ENCODE measurements at regions not wholly inside any gene's neighbourhood (a gene's known extent, or its start where the extent isn't known, plus 50 kb on each side); places are given as distances from the start of the nearest gene placed in this dataset.

GRCh38 chr1:98333936-98334335 is 327.6 kb upstream of the SNX7 start:
- H3K9me3 ChIP-seq (ENCODE audit: control insufficient read depth, low read length), result no peaks in the 10 kb centered on the region
- H3K4ac ChIP-seq (ENCODE audit: low read depth in 1 of 2, low read length in 2 of 2), result no peak overlapping the region
- H4K91ac ChIP-seq (ENCODE audit: low read length), result no peak overlapping the region
- no peak overlapping the region for H2BK12ac ChIP-seq (ENCODE audit: low read length in 2 of 2)
- H2BK15ac ChIP-seq (ENCODE audit: low read depth, poor library complexity, severe bottlenecking), result peak overlapping the region; percentile 19
- no peak overlapping the region for H3K9ac ChIP-seq (ENCODE audit: low read length)
- H3K27me3 ChIP-seq (ENCODE audit: control insufficient read depth in 1 of 2, insufficient read depth in 1 of 2, low read length in 2 of 2), result no peaks in the 10 kb centered on the region
- WGBS, result 100% methylated on average over 1 of the region's 3 CpGs
- no peak overlapping the region for H2AK5ac ChIP-seq (ENCODE audit: low read length, severe bottlenecking)
- H3K23ac ChIP-seq (ENCODE audit: low read length in 2 of 2), result no peak overlapping the region
- no peak overlapping the region for H3K18ac ChIP-seq (ENCODE audit: low read depth in 1 of 2, low read length in 2 of 2)
- no peak overlapping the region for H4K8ac ChIP-seq (ENCODE audit: low read length)
- H3K14ac ChIP-seq (ENCODE audit: low read length in 2 of 2), result no peak overlapping the region
- H2AFZ ChIP-seq (ENCODE audit: low read depth, low read length), result no peak overlapping the region
- no peak overlapping the region for H3K4me3 ChIP-seq (ENCODE audit: insufficient read depth in 1 of 2, low read depth in 1 of 2, low read length in 2 of 2)
- H3K4me1 ChIP-seq (ENCODE audit: control insufficient read depth, insufficient read depth, low read depth, low read length), result no peaks in the 10 kb centered on the region
- H3K27ac ChIP-seq (ENCODE audit: low read length, poor library complexity, severe bottlenecking), result no peak overlapping the region
- H2BK120ac ChIP-seq (ENCODE audit: low read depth, low read length), result no peak overlapping the region
- H3K4me2 ChIP-seq (ENCODE audit: low read length, poor library complexity, severe bottlenecking), result no peak overlapping the region
- H3K79me1 ChIP-seq (replicated peaks; ENCODE audit: low read length, poor library complexity, severe bottlenecking), result no peaks in the 10 kb centered on the region
- H3K36me3 ChIP-seq (ENCODE audit: control insufficient read depth in 1 of 2, insufficient read depth in 2 of 2, low read depth in 1 of 2, low read length in 2 of 2), result no peaks in the 10 kb centered on the region
- DNase-seq, result no peak
- no peak overlapping the region for H2BK5ac ChIP-seq (ENCODE audit: low read depth, low read length, poor library complexity, severe bottlenecking)

DNA sequence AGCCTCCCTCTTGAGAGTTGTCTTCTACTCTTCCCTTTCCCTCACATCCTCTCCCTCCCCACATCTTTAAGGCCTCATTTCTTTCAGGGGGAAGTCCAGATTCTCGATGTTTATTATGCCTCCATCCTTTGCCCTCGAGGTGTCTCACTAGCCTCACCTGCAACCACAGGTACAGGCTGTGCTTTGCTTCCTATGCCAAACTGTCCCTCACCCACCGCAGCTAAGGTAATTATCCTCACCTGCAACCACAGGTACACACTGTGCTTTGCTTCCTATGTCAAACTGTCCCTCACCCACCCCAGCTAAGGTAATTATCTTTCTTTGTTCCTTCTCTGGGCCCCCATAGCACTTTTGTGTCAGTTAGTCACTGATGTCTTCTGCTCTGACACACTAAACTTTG is 328.1 kb upstream of the SNX7 start:
- Histone ChIP-seq H3K9me3 (ENCODE audit: control insufficient read depth, low read length) (no peaks in the 10 kb centered on the region), H3K23ac (ENCODE audit: low read length in 2 of 2) (no peak overlapping the region), H3K18ac (ENCODE audit: low read depth in 1 of 2, low read length in 2 of 2) (no peak overlapping the region), H2AK5ac (ENCODE audit: low read length, severe bottlenecking) (no peak overlapping the region), H4K91ac (ENCODE audit: low read length) (peak overlapping the region; percentile 36), H3K27me3 (ENCODE audit: control insufficient read depth in 1 of 2, insufficient read depth in 1 of 2, low read length in 2 of 2) (no peaks in the 10 kb centered on the region), H2AFZ (ENCODE audit: low read depth, low read length) (no peak overlapping the region), H3K79me1 (replicated peaks; ENCODE audit: low read length, poor library complexity, severe bottlenecking) (no peaks in the 10 kb centered on the region), H3K4me2 (ENCODE audit: low read length, poor library complexity, severe bottlenecking) (no peak overlapping the region), H3K4ac (ENCODE audit: low read depth in 1 of 2, low read length in 2 of 2) (no peak overlapping the region), H3K27ac (ENCODE audit: low read length, poor library complexity, severe bottlenecking) (no peak overlapping the region), H3K14ac (ENCODE audit: low read length in 2 of 2) (no peak overlapping the region), H2BK5ac (ENCODE audit: low read depth, low read length, poor library complexity, severe bottlenecking) (no peak overlapping the region), H2BK120ac (ENCODE audit: low read depth, low read length) (no peak overlapping the region), H3K36me3 (ENCODE audit: control insufficient read depth in 1 of 2, insufficient read depth in 2 of 2, low read depth in 1 of 2, low read length in 2 of 2) (no peaks in the 10 kb centered on the region), H2BK12ac (ENCODE audit: low read length in 2 of 2) (peak overlapping the region in 1 of 2 experiments; percentile 41), H3K4me3 (ENCODE audit: insufficient read depth in 1 of 2, low read depth in 1 of 2, low read length in 2 of 2) (no peak overlapping the region), H3K9ac (ENCODE audit: low read length) (no peak overlapping the region), H3K4me1 (ENCODE audit: control insufficient read depth, insufficient read depth, low read depth, low read length) (no peaks in the 10 kb centered on the region), H4K8ac (ENCODE audit: low read length) (no peak overlapping the region), H2BK15ac (ENCODE audit: low read depth, poor library complexity, severe bottlenecking) (no peak overlapping the region)
- WGBS, result 98% methylated on average over 3 of the region's 3 CpGs
- DNase-seq, result no peak

- Histone ChIP-seq H2BK5ac (ENCODE audit: low read depth, low read length, poor library complexity, severe bottlenecking) (no peak overlapping the region), H2BK15ac (ENCODE audit: low read depth, poor library complexity, severe bottlenecking) (no peak overlapping the region), H3K79me1 (replicated peaks; ENCODE audit: low read length, poor library complexity, severe bottlenecking) (no peaks in the 10 kb centered on the region), H3K14ac (ENCODE audit: low read length in 2 of 2) (no peak overlapping the region), H3K9ac (ENCODE audit: low read length) (peak overlapping the region; percentile 36), H3K23ac (ENCODE audit: low read length in 2 of 2) (no peak overlapping the region), H3K18ac (ENCODE audit: low read depth in 1 of 2, low read length in 2 of 2) (no peak overlapping the region), H4K8ac (ENCODE audit: low read length) (no peak overlapping the region), H3K27ac (ENCODE audit: low read length, poor library complexity, severe bottlenecking) (no peak overlapping the region), H3K4me3 (ENCODE audit: insufficient read depth in 1 of 2, low read depth in 1 of 2, low read length in 2 of 2) (no peak overlapping the region), H3K4me1 (ENCODE audit: control insufficient read depth, insufficient read depth, low read depth, low read length) (peaks cover 3% of the 10 kb centered on the region), H2BK120ac (ENCODE audit: low read depth, low read length) (no peak overlapping the region), H3K9me3 (ENCODE audit: control insufficient read depth, low read length) (no peaks in the 10 kb centered on the region), H2AK5ac (ENCODE audit: low read length, severe bottlenecking) (peak overlapping the region; percentile 67), H2AFZ (ENCODE audit: low read depth, low read length) (no peak overlapping the region), H3K36me3 (ENCODE audit: control insufficient read depth in 1 of 2, insufficient read depth in 2 of 2, low read depth in 1 of 2, low read length in 2 of 2) (no peaks in the 10 kb centered on the region), H3K4me2 (ENCODE audit: low read length, poor library complexity, severe bottlenecking) (no peak overlapping the region), H3K4ac (ENCODE audit: low read depth in 1 of 2, low read length in 2 of 2) (no peak overlapping the region), H3K27me3 (ENCODE audit: control insufficient read depth in 1 of 2, insufficient read depth in 1 of 2, low read length in 2 of 2) (no peaks in the 10 kb centered on the region), H4K91ac (ENCODE audit: low read length) (no peak overlapping the region), H2BK12ac (ENCODE audit: low read length in 2 of 2) (no peak overlapping the region)
- 85% methylated on average over 5 of the region's 5 CpGs for WGBS
- no peak for DNase-seq
These were observed 329.7 kb upstream of the SNX7 start for GRCh38 chr1:98331718-98332311.

GRCh38 chr1:98331243-98331642 is 330.3 kb upstream of the SNX7 start:
- WGBS, result 31% methylated on average over 2 of the region's 3 CpGs
- Histone ChIP-seq H2BK5ac (ENCODE audit: low read depth, low read length, poor library complexity, severe bottlenecking) (no peak overlapping the region), H3K23ac (ENCODE audit: low read length in 2 of 2) (no peak overlapping the region), H3K27ac (ENCODE audit: low read length, poor library complexity, severe bottlenecking) (no peak overlapping the region), H3K36me3 (ENCODE audit: control insufficient read depth in 1 of 2, insufficient read depth in 2 of 2, low read depth in 1 of 2, low read length in 2 of 2) (no peaks in the 10 kb centered on the region), H4K91ac (ENCODE audit: low read length) (no peak overlapping the region), H2AFZ (ENCODE audit: low read depth, low read length) (no peak overlapping the region), H3K27me3 (ENCODE audit: control insufficient read depth in 1 of 2, insufficient read depth in 1 of 2, low read length in 2 of 2) (no peaks in the 10 kb centered on the region), H3K4me3 (ENCODE audit: insufficient read depth in 1 of 2, low read depth in 1 of 2, low read length in 2 of 2) (no peak overlapping the region), H4K8ac (ENCODE audit: low read length) (no peak overlapping the region), H3K9ac (ENCODE audit: low read length) (peak overlapping the region; percentile 36), H2AK5ac (ENCODE audit: low read length, severe bottlenecking) (no peak overlapping the region), H2BK120ac (ENCODE audit: low read depth, low read length) (no peak overlapping the region), H3K4ac (ENCODE audit: low read depth in 1 of 2, low read length in 2 of 2) (no peak overlapping the region), H3K4me2 (ENCODE audit: low read length, poor library complexity, severe bottlenecking) (no peak overlapping the region), H3K4me1 (ENCODE audit: control insufficient read depth, insufficient read depth, low read depth, low read length) (peaks cover 4% of the 10 kb centered on the region), H2BK15ac (ENCODE audit: low read depth, poor library complexity, severe bottlenecking) (no peak overlapping the region), H3K18ac (ENCODE audit: low read depth in 1 of 2, low read length in 2 of 2) (peak overlapping the region in 1 of 2 experiments; percentile 39), H3K79me1 (replicated peaks; ENCODE audit: low read length, poor library complexity, severe bottlenecking) (no peaks in the 10 kb centered on the region), H2BK12ac (ENCODE audit: low read length in 2 of 2) (no peak overlapping the region), H3K14ac (ENCODE audit: low read length in 2 of 2) (no peak overlapping the region), H3K9me3 (ENCODE audit: control insufficient read depth, low read length) (no peaks in the 10 kb centered on the region)
- DNase-seq, result no peak

All from mesenchymal stem cell (in vitro differentiated cells and primary cell).